ENCODE measurements at regions not wholly inside any gene's neighbourhood (a gene's known extent, or its start where the extent isn't known, plus 50 kb on each side); places are given as distances from the start of the nearest gene placed in this dataset.

GRCh38 chr4:115781528-115782146 lies 668.2 kb upstream of the NDST4 start:
- Histone ChIP-seq H3K4me3 (ENCODE audit: low read length) (no peak overlapping the region), H3F3A (ENCODE audit: low read length, unreplicated experiment) (no peaks in the 10 kb centered on the region), H3K79me2 (ENCODE audit: low read length) (no peaks in the 10 kb centered on the region), H3K27me3 (ENCODE audit: low read length) (no peaks in the 10 kb centered on the region), H3K9ac (ENCODE audit: low read length) (no peak overlapping the region), H2AFZ (ENCODE audit: low read length) (no peak overlapping the region), H3K27ac (ENCODE audit: low read length) (no peak overlapping the region), H3K36me3 (ENCODE audit: low read depth, low read length) (no peaks in the 10 kb centered on the region), H3K4me2 (ENCODE audit: low read length) (no peak overlapping the region), H3K9me3 (ENCODE audit: low read length) (no peaks in the 10 kb centered on the region), H3K9me2 (replicated peaks; ENCODE audit: low read length) (no peaks in the 10 kb centered on the region), H4K20me1 (ENCODE audit: low read length) (no peaks in the 10 kb centered on the region), H3K4me1 (ENCODE audit: insufficient read depth, low read length) (no peaks in the 10 kb centered on the region)
- TF ChIP-seq EZH2 (IDR thresholded peaks at IDR 0.05; ENCODE audit: low read length, unreplicated experiment) (no peak), EZH2phosphoT487 (IDR thresholded peaks at IDR 0.05; ENCODE audit: borderline replicate concordance, low read length) (no peak), CTCF (conservative IDR thresholded peaks at IDR 0.05; ENCODE audit: low read depth, low read length) (no peak)
- CTCF ChIA-PET = no interaction called here
- POLR2A ChIA-PET (ENCODE audit: unreplicated experiment) = interaction anchor here (0.6 kb wide), 1 partner anchor 71 kb away, joined by 3 read pairs; no protein-coding TSS in a partner anchor
- DNase-seq (no peak), ATAC-seq (no peak)
- intact Hi-C loops (cut with micrococcal nuclease) = loop anchor here (10.0 kb wide), 1 partner anchor 247 kb away; no protein-coding TSS in a partner anchor
- BruUV-seq (replicated peaks) = no TSS peak

GRCh38 chr4:115780835-115781234 lies 667.4 kb upstream of the NDST4 start:
- no peak overlapping the region for H3K9ac ChIP-seq (ENCODE audit: low read length)
- CTCF ChIA-PET = interaction anchor here (0.9 kb wide), 1 partner anchor 71 kb away, joined by 3 read pairs; no protein-coding TSS in a partner anchor

More at GRCh38 chr4:115780835-115781234, 667.4 kb upstream of the NDST4 start:
- H3K4me3 ChIP-seq (ENCODE audit: low read length) = no peak overlapping the region
- POLR2A ChIA-PET (ENCODE audit: unreplicated experiment) = no interaction called here
- H3K27ac ChIP-seq (ENCODE audit: low read length) = no peak overlapping the region
- H3K27me3 ChIP-seq (ENCODE audit: low read length) = no peaks in the 10 kb centered on the region
- no peaks in the 10 kb centered on the region for H3K9me3 ChIP-seq (ENCODE audit: low read length)
- no peaks in the 10 kb centered on the region for H3K9me2 ChIP-seq (replicated peaks; ENCODE audit: low read length)
- ATAC-seq (no peak), DNase-seq (no peak)
- BruUV-seq (replicated peaks) = no TSS peak
- TF ChIP-seq EZH2 (IDR thresholded peaks at IDR 0.05; ENCODE audit: low read length, unreplicated experiment) (no peak), EZH2phosphoT487 (IDR thresholded peaks at IDR 0.05; ENCODE audit: borderline replicate concordance, low read length) (no peak), CTCF (conservative IDR thresholded peaks at IDR 0.05; ENCODE audit: low read depth, low read length) (no peak)
- intact Hi-C loops (cut with micrococcal nuclease) = loop anchor here (10.0 kb wide), 1 partner anchor 246 kb away; no protein-coding TSS in a partner anchor
- no peaks in the 10 kb centered on the region for H3K4me1 ChIP-seq (ENCODE audit: insufficient read depth, low read length)
- no peak overlapping the region for H3K4me2 ChIP-seq (ENCODE audit: low read length)
- H2AFZ ChIP-seq (ENCODE audit: low read length) = no peak overlapping the region
- H3K79me2 ChIP-seq (ENCODE audit: low read length) = no peaks in the 10 kb centered on the region
- H3F3A ChIP-seq (ENCODE audit: low read length, unreplicated experiment) = no peaks in the 10 kb centered on the region
- H3K36me3 ChIP-seq (ENCODE audit: low read depth, low read length) = no peaks in the 10 kb centered on the region
- no peaks in the 10 kb centered on the region for H4K20me1 ChIP-seq (ENCODE audit: low read length)

Measured in PC-3 (cell line).